22Rv1 (cell line): ENCODE measurements at regions not wholly inside any gene's neighbourhood (a gene's known extent, or its start where the extent isn't known, plus 50 kb on each side); places are given as distances from the start of the nearest gene placed in this dataset.

Experiments used
- H3K27ac ChIP-seq: fragments of 450-650 bp; 2 replicates; pipeline ENCODE4 v1.5.1; 2017
- CTCF ChIP-seq: fragments of 450-650 bp; IDR thresholded peaks from 2 replicates; pipeline ENCODE4 v1.5.1; 2017; ENCODE audit warnings: mild to moderate bottlenecking
- ZFX ChIP-seq: fragments of 450-650 bp; IDR thresholded peaks from 2 replicates; pipeline ENCODE4 v1.6.1; 2017; ENCODE audit warnings: antibody characterized with exemption, borderline replicate concordance

- TF ChIP-seq CTCF (no peak), ZFX (no peak)
- H3K27ac ChIP-seq, result no peak overlapping the region
Measured at GRCh38 chr12:39165338-39165737, 259.9 kb upstream of the CPNE8 start.

- H3K27ac ChIP-seq, result no peak overlapping the region
- no peak for TF ChIP-seq ZFX
Measured at GRCh38 chr12:39161465-39162085, 256.2 kb upstream of the CPNE8 start.

GRCh38 chr12:39157696-39158342 is 252.4 kb upstream of the CPNE8 start:
- H3K27ac ChIP-seq, result no peak overlapping the region
- TF ChIP-seq CTCF, result no peak
- no peak for TF ChIP-seq ZFX

DNA sequence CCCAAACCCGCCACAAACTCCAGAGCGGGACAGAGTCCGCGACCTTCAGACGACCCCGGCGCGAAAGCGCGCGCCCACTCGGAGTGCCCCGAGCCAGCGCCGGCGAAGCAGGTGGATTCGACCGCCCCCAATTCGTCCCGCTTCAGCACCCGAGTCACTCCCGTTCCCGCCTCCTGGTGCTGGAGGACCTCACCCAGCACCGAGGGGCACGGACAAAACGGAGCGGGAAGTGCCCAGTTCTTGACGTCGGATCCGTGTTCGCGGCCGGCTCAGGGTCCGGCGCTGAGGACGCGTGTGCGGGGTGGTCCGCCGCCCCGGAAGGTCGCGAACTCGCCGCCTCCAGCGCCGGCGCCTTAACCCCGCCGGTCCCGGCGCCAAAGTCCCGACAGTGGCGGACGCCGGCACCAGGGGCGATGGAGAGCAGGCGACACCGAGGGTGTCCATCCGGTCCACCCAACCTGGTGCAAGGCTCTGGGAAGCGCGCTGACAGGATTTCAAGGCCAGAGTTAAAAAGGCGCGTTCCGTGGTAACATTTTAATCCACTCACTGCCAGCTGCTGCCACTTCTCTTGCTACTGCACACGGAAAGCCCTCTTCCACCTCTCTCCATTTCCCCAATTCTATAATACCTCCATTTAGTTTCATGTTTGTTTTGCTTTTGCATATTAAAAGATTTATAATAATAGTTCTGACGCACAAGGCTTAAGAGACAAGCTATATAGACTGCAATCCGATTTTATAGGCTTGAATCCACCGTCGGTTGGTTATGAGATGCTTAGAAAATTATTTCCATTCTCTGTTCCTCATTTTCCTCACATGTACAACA is 240.0 kb upstream of the CPNE8 start:
- TF ChIP-seq CTCF (peak; percentile 95), ZFX (no peak)

GRCh38 chr12:39144613-39145061 is 239.2 kb upstream of the CPNE8 start:
- no peak overlapping the region for H3K27ac ChIP-seq

More for the DNA sequence above, 240.0 kb upstream of the CPNE8 start:
- H3K27ac ChIP-seq, result no peak overlapping the region

DNA sequence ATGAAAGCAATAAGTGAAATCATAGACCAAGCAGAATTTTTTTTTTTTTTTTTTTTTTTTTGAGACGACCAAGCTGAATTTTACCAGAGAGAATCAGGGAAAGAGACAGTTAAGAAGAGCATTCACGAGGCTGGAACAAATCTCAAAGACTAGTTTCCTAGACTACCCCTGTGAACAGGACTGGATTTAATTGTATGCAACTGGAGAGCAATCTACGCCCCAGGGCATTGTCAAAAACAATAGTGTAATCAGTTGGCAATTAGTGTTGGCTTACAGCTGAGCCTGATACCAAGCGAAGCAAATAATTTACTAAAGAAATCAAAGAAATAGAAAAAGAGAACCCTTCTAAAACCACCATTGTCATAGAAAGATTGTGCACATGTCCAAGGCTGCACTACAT is 232.9 kb upstream of the CPNE8 start:
- TF ChIP-seq CTCF (no peak), ZFX (no peak)
- H3K27ac ChIP-seq, result no peak overlapping the region

More at GRCh38 chr12:39144613-39145061, 239.2 kb upstream of the CPNE8 start:
- TF ChIP-seq CTCF (no peak), ZFX (no peak)

GRCh38 chr12:39127401-39127800 is 222.0 kb upstream of the CPNE8 start:
- TF ChIP-seq ZFX, result no peak
- no peak for TF ChIP-seq CTCF
- no peak overlapping the region for H3K27ac ChIP-seq
